GM23338 (cell line): ENCODE measurements at regions not wholly inside any gene's neighbourhood (a gene's known extent, or its start where the extent isn't known, plus 50 kb on each side); places are given as distances from the start of the nearest gene placed in this dataset.

ENCODE experiments used
- ATAC-seq: fragments of 200-7000 bp; cut with Tn5 transposase; 3 replicates; pipeline ENCODE4 v1.9.1; 2020
- DNase-seq: peaks from one replicate; pipeline ENCODE4 v3.0.0-alpha.2; 2015; ENCODE audit warnings: low spot score
- H2AFZ ChIP-seq: fragments of 200-600 bp; sonication (generic); 2 replicates; pipeline ENCODE4 v1.8.0; 2016; ENCODE audit warnings: antibody characterized with exemption, mild to moderate bottlenecking, moderate library complexity
- H3F3A ChIP-seq: fragments of 200-600 bp; sonication (generic); replicated peaks from 2 replicates; pipeline ENCODE4 v1.8.0; 2017; ENCODE audit warnings: antibody characterized with exemption, mixed run types, low read depth
- H3K27ac ChIP-seq: fragments of 200-600 bp; sonication (generic); 2 replicates; pipeline ENCODE4 v1.6.1; 2016; ENCODE audit warnings: low read depth
- H3K27me3 ChIP-seq: fragments of 200-600 bp; sonication (generic); 2 replicates; pipeline ENCODE4 v1.8.0; 2016; ENCODE audit warnings: mild to moderate bottlenecking, mixed run types, moderate library complexity; ENCODE audit not compliant: insufficient read depth
- H3K36me3 ChIP-seq: fragments of 200-600 bp; sonication (generic); 2 replicates; pipeline ENCODE4 v1.8.0; 2016; ENCODE audit warnings: mild to moderate bottlenecking; ENCODE audit not compliant: insufficient read depth
- H3K4me1 ChIP-seq: fragments of 200-600 bp; sonication (generic); 2 replicates; pipeline ENCODE4 v1.8.0; 2016; ENCODE audit warnings: mild to moderate bottlenecking, moderate library complexity; ENCODE audit not compliant: insufficient read depth
- H3K4me2 ChIP-seq: fragments of 200-600 bp; sonication (generic); 2 replicates; pipeline ENCODE4 v1.7.1; 2017; ENCODE audit warnings: mixed run types
- H3K4me3 ChIP-seq: fragments of 200-600 bp; sonication (generic); 2 replicates; pipeline ENCODE4 v1.6.1; 2016; ENCODE audit warnings: mixed run types
- H3K79me2 ChIP-seq: fragments of 200-600 bp; sonication (generic); replicated peaks from 2 replicates; pipeline ENCODE4 v1.8.0; 2017; ENCODE audit warnings: mild to moderate bottlenecking; ENCODE audit not compliant: insufficient read depth
- H3K9me2 ChIP-seq: fragments of 200-600 bp; sonication (generic); 2 replicates; pipeline ENCODE4 v1.8.0; 2017; ENCODE audit not compliant: insufficient read depth
- H4K20me1 ChIP-seq: fragments of 200-600 bp; sonication (generic); replicated peaks from 2 replicates; pipeline ENCODE4 v1.8.0; 2017; ENCODE audit warnings: mild to moderate bottlenecking; ENCODE audit not compliant: insufficient read depth
- H3K27ac Mint-ChIP-seq: 2 replicates; pipeline ENCODE4 v1.8.0; 2020; ENCODE audit warnings: inconsistent platforms, mild to moderate bottlenecking, moderate library complexity, mixed read lengths
- H3K27me3 Mint-ChIP-seq: 3 replicates; pipeline ENCODE4 v1.8.0; 2022; ENCODE audit warnings: low read depth, mild to moderate bottlenecking, moderate library complexity, mixed read lengths, inconsistent platforms; ENCODE audit not compliant: insufficient read depth, poor library complexity
- H3K36me3 Mint-ChIP-seq: 3 replicates; pipeline ENCODE4 v1.8.0; 2021; ENCODE audit warnings: low read depth, mild to moderate bottlenecking, inconsistent platforms, moderate library complexity, mixed read lengths
- H3K4me1 Mint-ChIP-seq: 3 replicates; pipeline ENCODE4 v1.8.0; 2020; ENCODE audit warnings: mild to moderate bottlenecking, inconsistent platforms, mixed read lengths
- H3K4me3 Mint-ChIP-seq: 3 replicates; pipeline ENCODE4 v1.8.0; 2021; ENCODE audit warnings: moderate library complexity, mild to moderate bottlenecking, inconsistent platforms, mixed read lengths
- H3K9me3 Mint-ChIP-seq: 3 replicates; pipeline ENCODE4 v1.8.0; 2020; ENCODE audit warnings: moderate library complexity, mild to moderate bottlenecking, inconsistent platforms, mixed read lengths
- CREB1 ChIP-seq: fragments of 250-450 bp; sonication (Bioruptor Pico); IDR thresholded peaks from 2 replicates; pipeline ENCODE4 v1.5.0; 2020; ENCODE audit warnings: low read depth, mild to moderate bottlenecking, moderate library complexity
- CTCF ChIP-seq, 2 experiments: fragments of 200-600 bp in 1 of 2; sonication (generic) in 1 of 2; conservative IDR thresholded peaks; 2 replicates each; pipeline versions ENCODE4 v1.5.1 to v1.6.1; 2016 to 2017; ENCODE audit warnings: antibody characterized with exemption in 2 of 2, low read depth in 2 of 2, mild to moderate bottlenecking in 2 of 2, moderate library complexity in 1 of 2
- ETS1 ChIP-seq: IDR thresholded peaks from 2 replicates; pipeline ENCODE4 v1.6.1; 2016; ENCODE audit warnings: antibody characterized with exemption
- EZH2 ChIP-seq: fragments of 200-600 bp; sonication (generic); IDR thresholded peaks from one replicate; pipeline ENCODE4 v1.8.0; 2017; ENCODE audit warnings: antibody characterized with exemption, mild to moderate bottlenecking, low read depth; ENCODE audit not compliant: unreplicated experiment
- EZH2phosphoT487 ChIP-seq: fragments of 200-600 bp; sonication (generic); IDR thresholded peaks from one replicate; pipeline ENCODE4 v1.8.1; 2018; ENCODE audit warnings: antibody characterized with exemption; ENCODE audit not compliant: unreplicated experiment
- JUNB ChIP-seq: IDR thresholded peaks from one replicate; pipeline ENCODE4 v1.6.1; 2016; ENCODE audit warnings: antibody characterized with exemption; ENCODE audit not compliant: unreplicated experiment
- NANOG ChIP-seq: IDR thresholded peaks from 2 replicates; pipeline ENCODE4 v1.6.1; 2016; ENCODE audit warnings: antibody characterized with exemption, borderline replicate concordance
- POLR2AphosphoS5 ChIP-seq: IDR thresholded peaks from 2 replicates; pipeline ENCODE4 v1.6.1; 2016; ENCODE audit warnings: antibody characterized with exemption, low read depth
- REST ChIP-seq: IDR thresholded peaks from one replicate; pipeline ENCODE4 v1.6.1; 2018; ENCODE audit warnings: antibody characterized with exemption; ENCODE audit not compliant: unreplicated experiment
- STAT1 ChIP-seq: IDR thresholded peaks from one replicate; pipeline ENCODE4 v1.6.1; 2016; ENCODE audit warnings: antibody characterized with exemption; ENCODE audit not compliant: unreplicated experiment
- ZNF114 ChIP-seq: fragments of 250-450 bp; sonication (Bioruptor Pico); IDR thresholded peaks from 2 replicates; pipeline ENCODE4 v1.5.0; 2020; ENCODE audit warnings: mild to moderate bottlenecking, moderate library complexity
- ZNF331 ChIP-seq: fragments of 250-450 bp; sonication (Bioruptor Pico); IDR thresholded peaks from 2 replicates; pipeline ENCODE4 v1.5.0; 2020; ENCODE audit warnings: low read depth, mild to moderate bottlenecking, moderate library complexity
- ZNF462 ChIP-seq: fragments of 250-450 bp; sonication (Bioruptor Pico); IDR thresholded peaks from 2 replicates; pipeline ENCODE4 v1.5.0; 2020; ENCODE audit warnings: mild to moderate bottlenecking, moderate library complexity

GRCh38 chr4:79198951-79199587 lies 126.8 kb downstream of the NAA11 start:
- peaks cover 11% of the 10 kb centered on the region; the same call in 2 of the 3 replicates for H3K4me1 Mint-ChIP-seq
- no peak overlapping the region for H3K27ac Mint-ChIP-seq
- Histone ChIP-seq H3K9me2 (peaks cover 3% of the 10 kb centered on the region; the same call in 1 of the 2 replicates), H3K36me3 (no peaks in the 10 kb centered on the region), H3K27me3 (no peaks in the 10 kb centered on the region), H4K20me1 (no peaks in the 10 kb centered on the region), H3F3A (no peaks in the 10 kb centered on the region), H3K4me1 (peaks cover 13% of the 10 kb centered on the region; the same call in 1 of the 2 replicates), H3K79me2 (no peaks in the 10 kb centered on the region), H3K27ac (no peak overlapping the region), H2AFZ (no peak overlapping the region), H3K4me2 (no peak overlapping the region), H3K4me3 (no peak overlapping the region)
- no peak for DNase-seq
- no peak for ATAC-seq
- no peaks in the 10 kb centered on the region for H3K27me3 Mint-ChIP-seq
- H3K36me3 Mint-ChIP-seq = no peaks in the 10 kb centered on the region
- no peaks in the 10 kb centered on the region for H3K9me3 Mint-ChIP-seq
- TF ChIP-seq NANOG (no peak), ZNF114 (no peak), POLR2AphosphoS5 (no peak), CREB1 (no peak), CTCF (conservative IDR thresholded peaks at IDR 0.05; ENCODE audit: low read depth in 2 of 2) (no peak), REST (no peak), ZNF331 (CRISPR knock-in tag) (no peak), ZNF462 (no peak), EZH2 (no peak), JUNB (no peak), STAT1 (no peak), ETS1 (no peak), EZH2phosphoT487 (no peak)
- H3K4me3 Mint-ChIP-seq = no peak overlapping the region
